Endometrium (tissue), 2 donors: ENCODE measurements at regions not wholly inside any gene's neighbourhood (a gene's known extent, or its start where the extent isn't known, plus 50 kb on each side); places are given as distances from the start of the nearest gene placed in this dataset.
"Not testable (repeated sequence)": the region's sequence is repeated elsewhere in the genome, so short reads cannot be mapped to it uniquely, and the experiment has no call there.

Experiments used
- FAIRE-seq: peaks from 2 replicates; lab custom pipeline; 2012; peaks lifted over from hg19 to GRCh38; lab: Jason Lieb, UNC
- donor health status: control.
- donor health status: control.

DNA sequence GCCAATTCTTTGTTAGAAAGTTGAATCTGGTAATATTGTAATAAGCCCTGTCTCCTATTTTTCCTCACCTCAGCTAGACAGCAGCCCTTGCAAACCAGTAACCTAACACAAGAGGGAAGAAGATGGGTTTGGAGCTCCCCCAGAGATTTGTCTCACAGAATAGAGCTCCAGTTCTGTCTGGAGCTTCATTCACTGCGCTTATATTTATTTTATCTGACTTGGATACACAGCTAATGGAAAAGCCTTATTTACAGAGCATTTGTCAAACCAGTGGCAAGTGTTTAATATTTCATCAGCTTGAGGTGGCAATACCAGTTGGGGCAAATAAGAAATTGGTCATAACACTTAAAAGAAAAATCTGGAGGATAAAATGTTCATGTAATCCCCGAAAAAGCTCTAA, 1094.0 kb downstream of the FSCB start:
- no peak for FAIRE-seq

DNA sequence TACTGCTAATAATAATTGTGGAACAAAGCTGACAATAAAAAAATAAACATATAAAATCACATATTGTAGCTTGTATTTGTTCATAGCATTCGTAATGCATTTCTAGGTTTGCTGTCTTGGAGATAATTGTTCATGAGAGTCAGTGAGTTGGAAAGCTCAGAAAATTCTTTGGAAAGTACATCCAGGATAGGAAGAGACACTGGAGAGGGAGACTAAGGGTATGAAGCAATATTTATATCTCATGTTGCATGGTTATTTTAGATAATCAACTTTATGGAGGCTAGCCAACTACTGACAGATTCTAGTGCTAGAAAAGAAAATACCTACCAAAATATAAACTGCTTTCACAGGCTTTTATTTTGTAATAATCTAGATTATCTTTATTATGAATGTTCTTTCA, 1095.2 kb downstream of the FSCB start:
- no peak for FAIRE-seq

DNA sequence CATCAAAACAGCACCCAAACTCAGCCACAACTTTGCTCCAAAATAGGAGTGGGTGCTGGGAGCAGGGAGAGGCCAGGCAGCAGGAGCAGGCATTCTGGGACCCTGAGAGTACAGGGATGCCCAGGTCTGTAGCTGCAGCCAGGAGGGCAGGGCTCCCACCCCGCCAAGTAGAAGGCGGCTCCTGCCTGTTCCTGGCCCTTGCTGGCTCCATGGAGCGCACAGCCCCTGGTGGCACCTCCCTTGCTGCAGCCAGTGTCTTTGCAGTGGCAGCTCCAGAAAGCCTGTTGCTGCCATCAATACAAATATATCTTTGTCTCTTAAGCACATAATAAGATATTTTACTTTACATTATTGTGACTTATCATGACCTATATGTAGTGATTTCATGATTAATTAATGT, 1096.5 kb downstream of the FSCB start:
- no peak for FAIRE-seq

DNA sequence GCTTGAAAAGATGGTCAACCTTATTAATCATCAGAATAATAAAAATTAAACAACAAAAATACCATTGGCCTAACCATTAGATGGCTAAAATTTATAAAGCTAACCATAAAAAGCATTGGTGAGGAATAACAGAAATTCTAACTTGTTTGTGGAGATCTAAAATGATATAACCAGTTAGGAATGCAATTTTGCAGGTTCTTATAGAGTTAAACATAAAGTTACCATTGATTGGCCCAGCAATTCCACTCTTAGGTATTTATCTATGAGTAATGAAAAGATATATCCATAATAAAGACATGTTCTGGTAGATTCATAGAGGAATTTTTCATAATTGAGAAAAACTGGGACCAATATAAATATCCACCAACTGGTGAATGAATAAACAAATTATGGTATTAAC, 1098.6 kb downstream of the FSCB start:
- FAIRE-seq: no peak

DNA sequence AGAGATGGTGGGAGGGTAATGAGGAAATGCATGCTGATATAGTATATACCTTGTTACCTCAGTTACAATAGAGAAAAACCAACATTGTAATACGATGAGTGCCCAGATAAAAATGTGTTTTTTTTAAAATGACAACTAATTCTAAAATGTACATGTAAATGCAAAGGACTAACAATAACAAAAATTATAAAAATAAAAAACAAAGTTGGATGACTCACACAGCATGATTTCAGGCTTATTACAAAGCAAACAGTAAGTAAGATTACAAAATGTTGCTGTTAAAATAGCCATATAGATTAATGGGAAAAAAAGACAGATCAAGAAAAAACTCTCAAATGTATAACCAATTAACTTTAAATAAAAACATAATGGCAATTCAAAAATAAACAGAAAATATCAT, 1099.4 kb downstream of the FSCB start:
- no peak for FAIRE-seq

DNA sequence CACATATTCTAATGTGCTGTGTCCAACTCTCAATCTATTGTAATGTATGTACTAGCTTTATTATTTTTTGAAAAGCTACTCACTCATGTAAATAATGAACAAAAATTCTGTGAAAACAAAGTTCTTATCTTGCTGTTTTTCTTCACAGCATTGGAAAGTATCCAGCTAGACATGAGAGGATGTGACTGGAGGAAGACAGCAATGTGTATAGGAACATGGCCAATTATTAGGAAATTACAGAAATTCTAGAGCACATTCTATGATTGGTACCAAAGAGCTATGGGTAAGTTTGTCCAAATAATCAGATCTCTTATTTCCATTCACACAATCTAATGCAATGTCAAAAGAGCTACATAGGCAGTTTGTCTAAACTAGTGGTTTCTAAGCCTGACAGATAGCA, 1100.2 kb downstream of the FSCB start:
- FAIRE-seq: no peak

DNA sequence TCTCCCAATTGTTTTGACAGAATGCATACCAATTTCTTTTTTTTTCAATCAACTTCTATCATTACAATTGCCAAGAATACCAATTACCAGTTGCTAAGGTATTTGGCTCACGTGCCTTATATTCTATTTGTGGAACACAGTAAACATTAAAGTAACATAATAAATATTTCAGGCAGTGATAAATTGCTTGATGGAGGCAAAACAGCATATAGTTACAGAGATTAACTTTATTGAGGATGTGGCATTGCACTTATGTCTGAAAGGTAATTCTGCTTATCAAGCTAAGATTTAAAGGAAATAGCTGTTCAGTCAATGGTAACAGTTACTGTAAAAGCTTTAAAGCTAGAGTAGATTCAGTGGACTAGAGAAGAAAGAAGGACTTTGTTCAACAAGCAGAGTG, 1107.8 kb downstream of the FSCB start:
- FAIRE-seq: no peak

DNA sequence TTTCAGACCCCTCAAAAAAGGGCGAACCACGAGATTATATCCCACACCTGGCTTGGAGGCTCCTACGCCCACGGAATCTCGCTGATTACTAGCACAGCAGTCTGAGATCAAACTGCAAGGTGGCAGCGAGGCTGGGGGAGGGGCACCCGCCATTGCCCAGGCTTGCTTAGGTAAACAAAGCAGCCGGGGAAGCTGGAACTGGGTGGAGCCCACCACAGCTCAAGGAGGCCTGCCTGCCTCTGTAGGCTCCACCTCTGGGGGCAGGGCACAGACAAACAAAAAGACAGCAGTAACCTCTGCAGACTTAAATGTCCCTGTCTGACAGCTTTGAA, 1136.6 kb downstream of the FSCB start:
- FAIRE-seq: not testable (repeated sequence)

DNA sequence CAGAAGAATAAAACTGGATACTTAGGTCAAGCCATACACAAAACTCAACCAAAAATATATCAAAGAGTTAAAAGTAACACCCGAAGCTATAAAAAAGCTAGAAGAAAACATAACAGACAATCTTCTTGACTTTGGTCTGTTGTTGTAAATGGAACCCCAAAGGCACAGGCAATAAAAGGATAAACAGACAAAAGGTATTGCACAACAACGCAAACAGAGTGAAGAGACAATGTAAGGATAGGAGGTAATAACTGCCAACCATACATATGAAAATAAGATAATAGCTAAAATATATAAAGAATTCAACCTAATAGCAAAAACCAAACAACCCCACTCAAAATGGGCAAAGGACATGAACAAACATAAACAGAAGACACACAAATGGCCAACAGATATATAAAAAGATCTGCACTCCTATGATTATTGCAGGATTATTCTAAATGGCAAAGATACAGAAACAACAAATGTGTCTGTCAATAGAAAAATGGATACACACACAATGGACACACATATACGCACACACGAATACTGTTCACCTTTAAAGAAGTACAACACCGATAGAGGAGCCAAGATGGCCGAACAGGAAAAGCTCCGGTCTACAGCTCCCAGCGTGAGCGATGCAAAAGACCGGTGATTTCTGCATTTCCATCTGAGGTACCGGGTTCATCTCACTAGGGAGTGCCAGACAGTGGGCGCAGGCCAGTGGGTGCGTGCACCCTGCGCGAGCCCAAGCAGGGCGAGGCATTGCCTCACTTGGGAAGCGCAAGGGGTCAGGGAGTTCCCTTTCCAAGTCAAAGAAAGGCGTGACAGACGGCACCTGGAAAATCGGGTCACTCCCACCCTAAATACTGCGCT, 1137.1 kb downstream of the FSCB start:
- FAIRE-seq: no peak

DNA sequence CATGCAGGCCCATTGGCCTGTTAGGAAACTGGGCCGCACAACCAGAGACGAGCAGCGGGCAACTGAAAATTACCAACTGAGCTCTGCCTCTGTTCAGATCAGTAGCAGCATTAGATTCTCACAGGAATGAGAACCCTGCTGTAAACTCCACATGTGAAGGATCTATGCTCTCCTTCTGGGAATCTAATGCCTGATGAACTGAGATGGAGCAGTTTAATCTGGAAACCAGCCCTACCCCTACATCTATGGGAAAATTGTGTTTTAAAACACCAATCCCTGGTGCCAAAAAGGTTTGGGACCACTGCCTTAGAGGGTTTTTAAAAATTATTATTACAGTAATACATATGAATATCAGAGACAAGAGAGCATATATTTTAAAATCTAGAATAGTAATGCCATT, 1144.5 kb downstream of the FSCB start:
- no peak for FAIRE-seq

DNA sequence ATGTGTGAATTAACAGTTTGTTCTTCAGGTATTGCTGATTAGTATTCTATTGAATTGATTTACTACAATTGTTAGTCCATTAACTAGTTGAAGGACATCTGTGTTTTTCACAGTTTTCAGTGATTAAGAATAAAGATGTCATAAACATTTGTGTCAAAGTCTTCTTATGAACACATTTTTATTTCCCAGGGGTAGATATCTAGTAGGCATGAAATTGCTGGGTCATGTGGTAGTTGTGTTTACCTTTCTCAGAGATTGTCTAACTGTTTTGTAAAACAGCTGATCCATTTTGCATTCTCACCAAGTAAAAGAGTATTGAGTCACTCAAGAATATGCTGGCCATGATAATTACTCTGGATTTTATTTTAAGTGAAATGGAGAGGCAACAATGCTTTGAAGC, 1145.3 kb downstream of the FSCB start:
- no peak for FAIRE-seq

DNA sequence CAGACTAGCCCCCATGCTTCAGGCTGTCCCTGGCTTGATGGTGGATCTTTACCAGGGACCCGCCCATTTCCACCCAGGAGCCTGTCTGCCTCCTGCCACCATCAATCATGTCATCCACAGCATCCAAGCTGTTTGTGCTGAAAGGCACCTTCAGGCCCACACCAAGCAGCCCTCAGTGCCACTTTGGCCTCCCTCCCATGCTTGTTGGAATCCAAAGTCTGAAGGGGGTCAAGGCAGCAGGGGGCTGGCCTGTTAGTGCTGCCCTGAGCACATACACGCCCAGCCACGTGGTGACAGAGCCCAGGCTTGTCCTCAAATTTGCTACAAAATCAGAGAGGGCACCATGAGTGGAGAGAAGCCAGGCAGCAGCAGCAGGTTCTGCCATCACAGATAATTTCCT, 1146.8 kb downstream of the FSCB start:
- FAIRE-seq: no peak

DNA sequence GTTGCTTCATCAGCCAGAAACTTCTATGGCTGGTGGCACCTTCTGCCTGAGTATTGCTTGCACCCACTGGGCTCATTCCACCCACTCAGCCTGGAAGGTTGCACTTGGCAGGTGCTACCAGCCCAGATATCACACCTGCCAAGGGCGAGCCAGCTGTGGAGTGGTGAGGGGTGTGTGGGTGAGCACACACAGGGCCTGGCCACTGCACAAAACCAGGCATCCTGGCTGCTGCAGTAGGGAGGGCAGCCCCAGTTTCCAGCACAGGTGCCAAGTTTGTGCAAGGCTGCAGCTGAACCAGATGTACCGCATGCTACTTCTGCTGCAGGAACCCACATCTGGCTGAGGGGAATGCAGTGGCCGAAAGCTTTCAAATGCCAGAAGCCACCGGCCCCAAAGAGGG, 1147.8 kb downstream of the FSCB start:
- FAIRE-seq: no peak

DNA sequence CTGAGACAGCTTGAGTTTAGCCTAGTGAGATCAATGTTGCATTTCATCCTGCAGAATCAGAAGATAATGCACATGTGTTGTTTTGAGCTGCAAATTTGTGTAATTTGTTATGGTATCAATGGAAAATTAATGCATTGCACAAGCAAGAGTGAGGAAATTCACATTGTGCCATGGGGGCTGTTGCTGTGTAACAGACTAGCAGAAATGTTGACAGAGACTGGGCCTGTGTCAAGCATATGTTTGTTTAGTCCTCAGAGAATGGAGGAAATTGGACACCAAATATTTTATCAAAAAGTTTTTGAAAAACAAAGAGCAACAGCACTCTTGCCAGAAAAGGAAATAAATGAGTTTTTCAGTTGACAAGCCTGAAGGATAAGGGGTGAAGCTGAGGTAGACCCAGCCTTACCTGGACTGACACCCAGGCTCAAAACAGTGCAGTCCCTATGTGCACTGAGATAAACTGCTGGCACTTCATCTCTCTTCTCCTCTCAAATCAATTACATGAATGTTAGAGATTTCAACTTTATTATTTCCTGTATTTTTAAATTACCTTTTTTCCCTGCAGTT, 1150.0 kb downstream of the FSCB start:
- no peak for FAIRE-seq

DNA sequence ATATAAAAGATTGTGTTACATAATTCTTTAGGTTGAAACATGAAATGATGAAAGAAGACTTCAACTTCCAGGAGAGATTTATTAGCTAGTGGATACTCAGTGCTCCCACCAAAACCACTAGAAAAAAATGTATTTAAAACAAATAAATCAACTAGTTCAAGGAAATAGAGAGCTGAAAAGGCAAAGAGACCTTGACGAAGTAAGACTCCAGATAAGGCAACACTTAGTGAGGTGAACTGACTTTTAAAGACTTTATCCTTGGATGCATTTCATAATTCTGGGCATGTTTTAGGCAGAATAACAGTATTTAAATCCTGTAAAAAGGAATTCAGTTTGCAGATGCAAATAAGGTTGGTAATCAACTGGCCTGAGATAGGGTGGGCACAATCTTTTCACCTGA, 1150.7 kb downstream of the FSCB start:
- FAIRE-seq: no peak

DNA sequence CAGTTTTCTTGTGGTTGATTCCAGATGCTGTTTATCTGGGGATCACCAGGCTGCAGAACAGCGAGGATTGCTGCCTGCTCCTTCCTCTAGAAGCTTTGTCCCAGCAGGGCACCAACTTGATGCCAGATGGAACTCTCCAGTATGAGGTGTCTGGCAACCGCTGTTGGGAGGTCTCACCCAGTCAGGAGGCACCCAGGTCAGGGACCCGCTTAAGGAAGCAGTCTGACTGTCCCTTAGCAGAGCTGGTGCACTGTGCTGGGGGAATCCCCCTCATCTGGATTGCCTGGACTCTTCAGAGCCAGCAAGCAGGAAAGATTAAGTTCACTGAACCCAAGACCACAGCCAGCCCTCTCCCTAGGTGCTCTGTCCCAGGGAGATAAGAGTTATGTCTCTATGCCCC, 1165.2 kb downstream of the FSCB start:
- no peak for FAIRE-seq

DNA sequence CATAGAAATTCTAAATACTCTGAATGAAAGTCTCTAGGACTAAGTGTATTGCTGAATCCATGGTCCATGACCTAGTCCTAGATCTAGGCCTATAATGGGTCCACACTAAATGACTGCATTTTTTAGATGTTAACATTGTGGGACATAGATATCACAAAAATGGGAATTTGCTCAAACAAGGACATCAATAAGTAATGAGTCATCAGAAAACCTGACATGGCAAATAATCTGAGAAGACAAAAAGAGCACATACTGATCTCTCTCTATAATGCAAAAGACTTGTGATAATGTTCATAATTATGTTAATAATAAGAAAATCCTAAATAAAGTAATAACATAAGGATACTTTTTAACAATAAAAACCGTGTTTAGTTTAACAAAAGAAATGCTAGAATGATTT, 1168.4 kb downstream of the FSCB start:
- no peak for FAIRE-seq

DNA sequence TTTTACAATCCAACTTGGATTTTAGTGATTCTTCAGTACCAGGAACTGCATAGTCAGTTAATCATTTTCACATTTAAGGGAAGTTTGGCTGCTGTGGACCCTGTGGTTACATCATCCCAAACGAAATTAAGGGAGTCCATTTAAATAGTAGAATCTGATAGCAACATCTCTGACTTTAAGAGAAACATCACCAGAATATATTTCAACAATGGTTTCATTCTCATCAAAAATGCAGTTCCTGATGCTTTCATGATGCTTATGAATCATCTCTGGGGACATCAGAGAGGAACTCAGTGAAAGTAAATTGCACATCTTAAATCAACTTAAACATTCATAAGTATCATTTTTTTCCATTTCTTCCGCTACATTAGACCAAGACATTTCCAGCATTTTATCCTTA, 1170.7 kb downstream of the FSCB start:
- FAIRE-seq: no peak

DNA sequence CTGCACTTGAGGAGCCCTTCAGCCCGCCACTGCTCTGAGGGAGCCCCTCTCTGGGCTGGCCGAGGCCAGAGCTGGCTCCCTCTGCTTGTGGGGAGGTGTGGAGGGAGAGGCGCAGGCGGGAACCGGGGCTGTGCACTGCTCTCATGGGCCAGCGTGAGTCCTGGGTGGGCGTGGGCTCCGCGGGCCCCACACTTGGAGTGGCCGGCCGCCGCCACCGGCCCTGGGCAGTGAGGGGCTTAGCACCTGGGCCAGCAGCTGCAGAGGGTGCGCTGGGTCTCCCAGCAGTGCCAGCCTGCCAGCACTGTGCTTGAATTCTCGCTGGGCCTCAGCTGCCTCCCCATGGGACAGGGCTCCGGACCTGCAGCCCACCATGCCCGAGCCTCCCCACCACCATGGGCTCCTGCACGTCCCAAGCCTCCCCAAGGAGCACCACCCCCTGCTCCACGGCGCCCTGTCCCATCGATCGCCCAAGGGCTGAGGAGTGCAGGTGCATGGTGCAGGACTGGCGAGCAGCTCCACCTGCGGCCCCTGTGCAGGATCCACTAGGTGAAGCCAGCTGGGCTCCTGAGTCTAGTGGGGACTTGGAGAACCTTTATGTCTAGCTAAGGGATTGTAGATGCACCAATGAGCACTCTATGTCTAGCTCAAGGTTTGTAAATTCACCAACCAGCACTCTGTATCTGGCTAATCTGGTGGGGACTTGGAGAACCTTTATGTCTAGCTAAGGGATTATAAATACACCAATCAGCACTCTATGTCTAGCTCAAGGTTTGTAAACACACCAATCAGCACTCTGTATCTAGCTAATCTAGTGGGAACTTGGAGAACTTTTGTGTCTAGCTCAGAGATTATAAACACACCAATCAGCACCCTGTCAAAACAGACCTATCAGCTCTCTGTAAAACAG, 1180.3 kb downstream of the FSCB start:
- FAIRE-seq: not testable (repeated sequence)

DNA sequence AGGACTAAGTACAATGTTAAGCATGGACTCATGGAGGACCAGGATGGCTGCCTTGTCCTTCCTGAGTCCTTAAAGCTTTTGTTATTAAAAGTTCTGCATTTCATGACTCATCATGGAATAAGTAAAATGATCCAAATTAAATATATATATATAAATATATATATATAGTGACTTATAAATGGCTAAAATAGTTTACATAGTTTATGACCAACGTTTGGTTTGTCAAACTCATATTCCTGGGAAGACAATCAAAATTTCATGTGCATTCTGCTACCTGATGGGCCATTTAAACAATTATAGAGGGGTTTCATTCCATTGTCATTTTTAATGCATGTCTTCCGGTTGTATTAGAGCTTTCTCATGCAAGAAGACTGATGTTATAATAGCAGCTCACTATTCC, 1190.7 kb downstream of the FSCB start:
- no peak for FAIRE-seq

DNA sequence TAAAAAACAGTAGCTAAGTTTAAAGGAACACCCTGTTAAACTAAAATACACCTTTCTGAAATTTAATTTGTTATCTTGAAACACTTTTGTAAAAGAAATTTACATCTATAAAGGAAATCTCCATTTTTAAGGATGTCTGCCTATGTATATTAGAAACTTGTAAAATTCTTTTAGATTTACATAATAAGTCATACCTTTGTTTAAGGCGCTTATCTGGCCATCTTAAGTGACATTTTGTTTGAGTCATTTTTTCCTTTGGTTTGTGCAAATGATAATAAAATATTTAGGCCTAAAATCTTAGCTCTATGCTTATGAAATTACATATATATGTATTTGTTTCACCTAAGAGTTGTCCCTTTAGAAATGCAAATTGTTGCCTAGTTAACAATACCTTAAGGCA, 1193.4 kb downstream of the FSCB start:
- no peak for FAIRE-seq

DNA sequence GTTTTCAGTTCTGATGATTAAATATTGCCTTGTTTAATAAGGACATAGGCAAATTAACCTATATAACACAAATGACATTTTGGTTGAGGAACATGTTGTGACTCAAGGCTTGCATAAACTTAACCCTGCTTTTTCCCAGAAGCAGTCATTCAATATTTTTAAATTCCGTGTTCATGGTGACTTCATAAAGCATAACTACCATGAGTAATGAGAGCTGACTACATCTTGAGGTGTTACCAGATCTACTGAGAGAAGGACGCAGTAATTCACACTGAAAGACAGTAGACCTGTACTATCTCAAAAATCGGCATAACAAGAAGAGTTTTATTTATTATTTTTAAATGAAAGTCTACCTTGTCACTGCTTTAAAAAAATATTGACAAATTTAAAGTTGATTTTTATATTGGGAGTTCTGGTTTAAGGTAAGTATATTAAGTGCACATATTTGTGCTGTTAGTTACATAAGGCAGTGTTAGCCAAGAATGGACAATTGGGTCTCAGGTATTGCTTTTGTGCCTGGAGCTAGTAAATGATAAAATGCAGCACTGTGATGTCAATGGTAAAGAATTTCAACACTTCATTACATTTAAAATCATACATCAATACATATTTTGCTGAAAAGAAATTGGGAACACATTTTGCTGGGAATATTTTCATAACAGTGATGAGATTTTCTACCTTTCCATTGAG, 1198.5 kb downstream of the FSCB start:
- no peak for FAIRE-seq

DNA sequence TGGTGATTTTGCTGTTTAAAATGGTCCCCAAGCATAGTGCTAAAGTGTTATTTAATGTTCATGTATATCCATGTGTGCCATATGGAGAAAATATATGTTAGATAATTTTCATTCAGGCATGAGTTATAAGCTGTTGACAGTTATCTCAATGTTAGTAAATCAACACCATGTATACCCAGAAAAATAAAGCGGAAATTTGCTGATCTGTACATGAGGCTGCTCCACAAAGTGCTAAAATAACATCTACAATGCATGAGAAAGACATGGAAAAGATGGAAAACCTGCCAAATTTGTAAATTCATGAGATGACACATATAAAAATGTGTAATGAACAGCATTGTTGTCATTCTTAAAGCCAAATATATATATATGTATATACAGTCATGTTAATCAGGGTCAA, 1199.2 kb downstream of the FSCB start:
- FAIRE-seq: no peak
